ENCODE measurements at regions not wholly inside any gene's neighbourhood (a gene's known extent, or its start where the extent isn't known, plus 50 kb on each side); places are given as distances from the start of the nearest gene placed in this dataset.
"Not testable (repeated sequence)": the region's sequence is repeated elsewhere in the genome, so short reads cannot be mapped to it uniquely, and the experiment has no call there.

GRCh38 chr2:217351378-217351777, 491.5 kb upstream of the TNP1 start:
- Mint-ChIP-seq H3K4me1 (ENCODE audit: low read depth) (peaks cover 14% of the 10 kb centered on the region), H3K27ac (no peak overlapping the region), H3K27me3 (ENCODE audit: insufficient read depth) (peaks cover 2% of the 10 kb centered on the region; the same call in 1 of the 2 replicates), H3K4me3 (no peak overlapping the region), H3K36me3 (ENCODE audit: low read depth) (peaks cover 39% of the 10 kb centered on the region), H3K9me3 (peaks cover 33% of the 10 kb centered on the region)
- no peak for DNase-seq
- no peak for TF ChIP-seq CTCF (IDR thresholded peaks at IDR 0.05)

GRCh38 chr2:217349251-217349650, 489.4 kb upstream of the TNP1 start:
- TF ChIP-seq CTCF (IDR thresholded peaks at IDR 0.05), result no peak
- no peak for DNase-seq
- peaks cover 41% of the 10 kb centered on the region for H3K36me3 Mint-ChIP-seq (ENCODE audit: low read depth)
- H3K27ac Mint-ChIP-seq, result no peak overlapping the region
- peaks cover 2% of the 10 kb centered on the region; the same call in 1 of the 2 replicates for H3K27me3 Mint-ChIP-seq (ENCODE audit: insufficient read depth)
- no peak overlapping the region for H3K4me3 Mint-ChIP-seq
- peaks cover 38% of the 10 kb centered on the region for H3K9me3 Mint-ChIP-seq
- no peaks in the 10 kb centered on the region for H3K4me1 Mint-ChIP-seq (ENCODE audit: low read depth)

DNA sequence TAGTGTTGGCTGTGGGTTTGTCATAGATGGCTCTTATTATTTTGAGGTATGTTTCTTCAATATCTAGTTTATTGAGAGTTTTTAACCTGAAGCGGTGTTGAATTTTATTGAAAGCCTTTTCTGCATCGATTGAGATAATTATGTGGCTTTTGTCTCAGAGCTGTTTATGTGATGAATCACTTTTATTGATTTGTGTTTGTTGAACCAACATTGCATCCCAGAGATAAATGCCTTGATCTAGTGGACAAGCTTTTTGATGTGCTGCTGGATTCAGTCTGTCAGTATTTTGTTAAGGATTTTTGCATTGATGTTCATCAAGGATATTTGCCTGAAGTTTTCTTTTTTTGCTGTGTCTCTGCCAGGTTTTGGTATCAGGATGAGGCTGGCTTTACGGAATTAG, 487.8 kb upstream of the TNP1 start:
- not testable (repeated sequence) for DNase-seq; H3K4me1 Mint-ChIP-seq (ENCODE audit: low read depth); H3K27ac Mint-ChIP-seq; H3K27me3 Mint-ChIP-seq (ENCODE audit: insufficient read depth); H3K4me3 Mint-ChIP-seq
- Mint-ChIP-seq H3K9me3 (peaks cover 38% of the 10 kb centered on the region), H3K36me3 (ENCODE audit: low read depth) (peaks cover 41% of the 10 kb centered on the region)

GRCh38 chr2:217346043-217346442, 486.2 kb upstream of the TNP1 start:
- Mint-ChIP-seq H3K9me3 (peaks cover 38% of the 10 kb centered on the region), H3K36me3 (ENCODE audit: low read depth) (peaks cover 41% of the 10 kb centered on the region)
- not testable (repeated sequence) for H3K4me1 Mint-ChIP-seq (ENCODE audit: low read depth); H3K27ac Mint-ChIP-seq; H3K27me3 Mint-ChIP-seq (ENCODE audit: insufficient read depth); H3K4me3 Mint-ChIP-seq; DNase-seq

DNA sequence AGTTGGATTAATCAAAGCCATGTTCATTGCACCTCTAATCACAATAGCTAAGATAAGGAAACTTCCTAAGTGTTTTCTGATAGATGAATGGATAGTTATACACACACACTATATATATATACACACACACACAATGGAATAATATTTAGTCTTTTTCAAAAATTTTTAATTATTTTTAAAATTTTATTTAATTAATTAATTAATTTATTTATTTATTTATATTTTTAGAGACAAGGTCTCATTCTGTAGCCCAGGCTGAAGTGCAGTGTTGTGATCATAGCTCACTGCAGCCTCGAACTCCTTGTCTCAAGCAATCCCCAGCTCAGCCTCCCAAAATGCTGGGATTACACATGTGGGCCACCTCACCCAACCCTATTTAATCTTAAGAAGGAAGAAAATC, 481.0 kb upstream of the TNP1 start:
- H3K36me3 Mint-ChIP-seq (ENCODE audit: low read depth), result no peaks in the 10 kb centered on the region
- no peak for DNase-seq
- peaks cover 37% of the 10 kb centered on the region for H3K4me1 Mint-ChIP-seq (ENCODE audit: low read depth)
- no peak overlapping the region for H3K27ac Mint-ChIP-seq
- peaks cover under 1% of the 10 kb centered on the region; the same call in 1 of the 2 replicates for H3K9me3 Mint-ChIP-seq
- H3K4me3 Mint-ChIP-seq, result no peak overlapping the region
- no peaks in the 10 kb centered on the region for H3K27me3 Mint-ChIP-seq (ENCODE audit: insufficient read depth)
- TF ChIP-seq CTCF (IDR thresholded peaks at IDR 0.05), result no peak

DNA sequence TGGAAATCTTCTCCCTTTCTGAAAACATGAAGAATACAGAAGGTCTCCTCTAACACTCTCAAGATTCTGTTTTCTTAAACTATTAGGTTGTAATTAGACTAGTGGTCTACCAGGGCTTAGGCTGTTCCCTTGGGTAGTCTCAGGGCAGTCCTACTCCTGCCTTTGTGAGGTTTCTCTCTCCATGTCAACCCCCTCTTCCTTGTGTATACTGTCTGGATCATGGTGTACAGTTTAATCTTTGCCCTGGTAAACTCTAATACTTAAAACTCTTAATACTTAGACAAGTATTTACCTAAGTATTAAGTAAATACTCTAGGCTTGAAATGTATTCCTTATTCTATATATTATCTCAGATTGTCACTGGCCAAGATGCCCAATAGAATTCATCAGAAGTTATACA, 480.3 kb upstream of the TNP1 start:
- DNase-seq, result no peak
- no peak for TF ChIP-seq CTCF (IDR thresholded peaks at IDR 0.05)
- no peak overlapping the region for H3K27ac Mint-ChIP-seq
- no peak overlapping the region for H3K4me3 Mint-ChIP-seq
- H3K9me3 Mint-ChIP-seq, result no peaks in the 10 kb centered on the region
- H3K36me3 Mint-ChIP-seq (ENCODE audit: low read depth), result no peaks in the 10 kb centered on the region
- peaks cover 45% of the 10 kb centered on the region for H3K4me1 Mint-ChIP-seq (ENCODE audit: low read depth)
- H3K27me3 Mint-ChIP-seq (ENCODE audit: insufficient read depth), result no peaks in the 10 kb centered on the region

DNA sequence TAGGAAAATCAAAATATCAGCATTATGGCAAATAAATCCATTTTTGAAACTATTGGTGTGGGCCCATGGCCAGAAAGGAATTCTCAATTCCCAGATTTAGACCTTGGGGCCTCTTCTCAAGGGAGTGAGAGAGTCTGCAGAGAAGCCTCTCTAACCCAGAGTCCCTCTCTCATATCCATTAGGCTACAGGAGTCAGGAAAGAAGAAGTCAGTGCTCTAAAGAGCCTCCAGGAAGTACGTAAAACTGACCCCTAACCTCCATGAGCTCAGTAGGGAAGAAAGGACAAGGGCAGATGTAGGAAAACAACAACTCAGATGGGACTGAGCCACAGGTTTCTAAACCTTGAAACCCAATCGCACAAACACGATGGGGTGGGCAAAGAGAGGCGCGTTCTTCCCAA, 479.9 kb upstream of the TNP1 start:
- no peak for DNase-seq
- H3K9me3 Mint-ChIP-seq, result no peaks in the 10 kb centered on the region
- no peak for TF ChIP-seq CTCF (IDR thresholded peaks at IDR 0.05)
- H3K27me3 Mint-ChIP-seq (ENCODE audit: insufficient read depth), result no peaks in the 10 kb centered on the region
- no peak overlapping the region for H3K4me3 Mint-ChIP-seq
- no peak overlapping the region for H3K27ac Mint-ChIP-seq
- no peaks in the 10 kb centered on the region for H3K36me3 Mint-ChIP-seq (ENCODE audit: low read depth)
- H3K4me1 Mint-ChIP-seq (ENCODE audit: low read depth), result peaks cover 49% of the 10 kb centered on the region

Data from HFFc6 (cell line).